ENCODE measurements at regions not wholly inside any gene's neighbourhood (a gene's known extent, or its start where the extent isn't known, plus 50 kb on each side); places are given as distances from the start of the nearest gene placed in this dataset.

- no peaks in the 10 kb centered on the region for H3K36me3 ChIP-seq (ENCODE audit: control insufficient read depth in 1 of 2, insufficient read depth in 2 of 2, low read length in 1 of 2)
- H3K4me1 ChIP-seq (ENCODE audit: control insufficient read depth in 1 of 2, insufficient read depth in 2 of 2, low read length in 2 of 2), result no peaks in the 10 kb centered on the region
- H3K9me3 ChIP-seq (ENCODE audit: control insufficient read depth, low read length), result no peaks in the 10 kb centered on the region
- intact Hi-C loops (cut with DNase I), result no loop called here
- 44 to 50% methylated on average over 9 of the region's 9 CpGs for WGBS, 2 donors
- ATAC-seq (ENCODE audit: low FRiP score) (no peak), DNase-seq (no peak)
- no peak overlapping the region for H3K4me3 ChIP-seq (ENCODE audit: low read length in 2 of 2)
- no peak overlapping the region for H3K27ac ChIP-seq (ENCODE audit: low read depth in 1 of 2, low read length in 2 of 2)
- H3K27me3 ChIP-seq (ENCODE audit: control insufficient read depth in 1 of 2, insufficient read depth in 2 of 2, low read length in 1 of 2), result no peaks in the 10 kb centered on the region
These were observed 326.5 kb upstream of the PROX1 start for GRCh38 chr1:213661302-213661701.

GRCh38 chr1:213666113-213666512 is 321.7 kb upstream of the PROX1 start:
- H3K27ac ChIP-seq (ENCODE audit: low read depth in 1 of 2, low read length in 2 of 2), result no peak overlapping the region
- ATAC-seq (ENCODE audit: low FRiP score) (no peak), DNase-seq (no peak)
- no peaks in the 10 kb centered on the region for H3K4me1 ChIP-seq (ENCODE audit: control insufficient read depth in 1 of 2, insufficient read depth in 2 of 2, low read length in 2 of 2)
- intact Hi-C loops (cut with DNase I), result no loop called here
- H3K9me3 ChIP-seq (ENCODE audit: control insufficient read depth, low read length), result no peaks in the 10 kb centered on the region
- H3K36me3 ChIP-seq (ENCODE audit: control insufficient read depth in 1 of 2, insufficient read depth in 2 of 2, low read length in 1 of 2), result no peaks in the 10 kb centered on the region
- no peak overlapping the region for H3K4me3 ChIP-seq (ENCODE audit: low read length in 2 of 2)
- 85 to 86% methylated on average over 2 of the region's 2 CpGs for WGBS, 2 donors
- no peaks in the 10 kb centered on the region for H3K27me3 ChIP-seq (ENCODE audit: control insufficient read depth in 1 of 2, insufficient read depth in 2 of 2, low read length in 1 of 2)

GRCh38 chr1:213666922-213667321 is 320.9 kb upstream of the PROX1 start:
- no peak for ATAC-seq (ENCODE audit: low FRiP score)
- 69 to 72% methylated on average over 3 of the region's 3 CpGs for WGBS, 2 donors

GRCh38 chr1:213669512-213669911 is 318.3 kb upstream of the PROX1 start:
- no peaks in the 10 kb centered on the region for H3K36me3 ChIP-seq (ENCODE audit: control insufficient read depth in 1 of 2, insufficient read depth in 2 of 2, low read length in 1 of 2)
- no peaks in the 10 kb centered on the region for H3K4me1 ChIP-seq (ENCODE audit: control insufficient read depth in 1 of 2, insufficient read depth in 2 of 2, low read length in 2 of 2)
- H3K27ac ChIP-seq (ENCODE audit: low read depth in 1 of 2, low read length in 2 of 2), result no peak overlapping the region
- H3K27me3 ChIP-seq (ENCODE audit: control insufficient read depth in 1 of 2, insufficient read depth in 2 of 2, low read length in 1 of 2), result no peaks in the 10 kb centered on the region
- H3K4me3 ChIP-seq (ENCODE audit: low read length in 2 of 2), result no peak overlapping the region
- 88 to 93% methylated on average over 7 of the region's 7 CpGs for WGBS, 2 donors
- intact Hi-C loops (cut with DNase I), result no loop called here
- ATAC-seq (ENCODE audit: low FRiP score) (no peak), DNase-seq (no peak)
- H3K9me3 ChIP-seq (ENCODE audit: control insufficient read depth, low read length), result no peaks in the 10 kb centered on the region

More at GRCh38 chr1:213666922-213667321, 320.9 kb upstream of the PROX1 start:
- Histone ChIP-seq H3K9me3 (ENCODE audit: control insufficient read depth, low read length) (no peaks in the 10 kb centered on the region), H3K27ac (ENCODE audit: low read depth in 1 of 2, low read length in 2 of 2) (no peak overlapping the region), H3K36me3 (ENCODE audit: control insufficient read depth in 1 of 2, insufficient read depth in 2 of 2, low read length in 1 of 2) (no peaks in the 10 kb centered on the region), H3K4me3 (ENCODE audit: low read length in 2 of 2) (no peak overlapping the region), H3K27me3 (ENCODE audit: control insufficient read depth in 1 of 2, insufficient read depth in 2 of 2, low read length in 1 of 2) (no peaks in the 10 kb centered on the region), H3K4me1 (ENCODE audit: control insufficient read depth in 1 of 2, insufficient read depth in 2 of 2, low read length in 2 of 2) (no peaks in the 10 kb centered on the region)
- no peak for DNase-seq
- intact Hi-C loops (cut with DNase I), result no loop called here

GRCh38 chr1:213669964-213670691 is 317.6 kb upstream of the PROX1 start:
- H3K9me3 ChIP-seq (ENCODE audit: control insufficient read depth, low read length), result no peaks in the 10 kb centered on the region
- H3K27ac ChIP-seq (ENCODE audit: low read depth in 1 of 2, low read length in 2 of 2), result no peak overlapping the region
- 34 to 49% methylated on average over 2 of the region's 2 CpGs for WGBS, 2 donors
- no peaks in the 10 kb centered on the region for H3K27me3 ChIP-seq (ENCODE audit: control insufficient read depth in 1 of 2, insufficient read depth in 2 of 2, low read length in 1 of 2)
- H3K4me1 ChIP-seq (ENCODE audit: control insufficient read depth in 1 of 2, insufficient read depth in 2 of 2, low read length in 2 of 2), result no peaks in the 10 kb centered on the region
- DNase-seq, result no peak
- no peak overlapping the region for H3K4me3 ChIP-seq (ENCODE audit: low read length in 2 of 2)
- intact Hi-C loops (cut with DNase I), result no loop called here
- H3K36me3 ChIP-seq (ENCODE audit: control insufficient read depth in 1 of 2, insufficient read depth in 2 of 2, low read length in 1 of 2), result no peaks in the 10 kb centered on the region
- ATAC-seq (ENCODE audit: low FRiP score), result no peak

DNA sequence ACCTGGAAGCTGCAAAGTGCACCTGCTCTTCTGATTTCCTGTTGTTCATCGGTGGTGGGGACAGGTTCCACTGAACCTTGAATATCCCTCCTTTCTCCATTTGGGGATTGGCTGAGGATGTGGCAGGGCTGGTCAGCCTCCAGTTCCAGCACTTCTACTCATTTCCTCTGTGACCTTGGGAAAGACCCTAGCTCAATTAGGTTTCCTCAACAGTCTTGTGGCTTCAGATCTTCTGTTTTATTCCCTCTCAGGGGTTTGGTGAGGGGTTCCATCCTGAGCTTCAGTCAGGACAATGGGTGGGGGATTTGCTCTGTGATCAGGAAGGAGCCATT is 317.1 kb upstream of the PROX1 start:
- no peak overlapping the region for H3K4me3 ChIP-seq (ENCODE audit: low read length in 2 of 2)
- intact Hi-C loops (cut with DNase I), result no loop called here
- DNase-seq, result no peak
- 39 to 53% methylated on average over 1 of the region's 1 CpG for WGBS, 2 donors
- no peaks in the 10 kb centered on the region for H3K4me1 ChIP-seq (ENCODE audit: control insufficient read depth in 1 of 2, insufficient read depth in 2 of 2, low read length in 2 of 2)
- H3K27ac ChIP-seq (ENCODE audit: low read depth in 1 of 2, low read length in 2 of 2), result no peak overlapping the region
- no peaks in the 10 kb centered on the region for H3K27me3 ChIP-seq (ENCODE audit: control insufficient read depth in 1 of 2, insufficient read depth in 2 of 2, low read length in 1 of 2)
- no peaks in the 10 kb centered on the region for H3K9me3 ChIP-seq (ENCODE audit: control insufficient read depth, low read length)
- ATAC-seq (ENCODE audit: low FRiP score), result no peak
- H3K36me3 ChIP-seq (ENCODE audit: control insufficient read depth in 1 of 2, insufficient read depth in 2 of 2, low read length in 1 of 2), result no peaks in the 10 kb centered on the region

DNA sequence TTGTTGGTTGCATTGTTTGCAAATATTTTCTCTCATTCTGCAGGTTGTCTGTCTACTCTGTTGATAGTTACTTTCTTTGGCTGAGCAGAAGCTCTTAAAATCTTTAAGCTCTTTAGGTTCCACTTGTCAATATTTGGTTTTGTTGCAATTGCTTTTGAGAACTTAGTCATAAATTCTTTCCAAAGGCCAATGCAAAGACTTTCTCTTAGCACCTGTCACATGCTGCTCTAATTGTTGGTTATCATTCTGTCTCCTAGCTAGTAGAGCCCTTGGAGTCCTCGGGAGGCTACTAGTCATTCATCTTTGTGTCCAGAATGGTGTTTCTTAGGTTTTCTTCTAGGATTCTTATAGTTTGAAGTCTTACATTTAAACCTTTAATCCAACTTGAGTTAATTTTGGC is 312.7 kb upstream of the PROX1 start:
- H3K27me3 ChIP-seq (ENCODE audit: control insufficient read depth in 1 of 2, insufficient read depth in 2 of 2, low read length in 1 of 2), result peaks cover 0 to 3% of the 10 kb centered on the region in 2 donors
- ATAC-seq (ENCODE audit: low FRiP score) (no peak), DNase-seq (no peak)
- H3K27ac ChIP-seq (ENCODE audit: low read depth in 1 of 2, low read length in 2 of 2), result no peak overlapping the region
- no peak overlapping the region for H3K4me3 ChIP-seq (ENCODE audit: low read length in 2 of 2)
- intact Hi-C loops (cut with DNase I), result no loop called here
- no peaks in the 10 kb centered on the region for H3K9me3 ChIP-seq (ENCODE audit: control insufficient read depth, low read length)
- H3K4me1 ChIP-seq (ENCODE audit: control insufficient read depth in 1 of 2, insufficient read depth in 2 of 2, low read length in 2 of 2), result no peaks in the 10 kb centered on the region
- WGBS, 2 donors, result 79 to 82% methylated on average over 1 of the region's 1 CpG
- H3K36me3 ChIP-seq (ENCODE audit: control insufficient read depth in 1 of 2, insufficient read depth in 2 of 2, low read length in 1 of 2), result no peaks in the 10 kb centered on the region

DNA sequence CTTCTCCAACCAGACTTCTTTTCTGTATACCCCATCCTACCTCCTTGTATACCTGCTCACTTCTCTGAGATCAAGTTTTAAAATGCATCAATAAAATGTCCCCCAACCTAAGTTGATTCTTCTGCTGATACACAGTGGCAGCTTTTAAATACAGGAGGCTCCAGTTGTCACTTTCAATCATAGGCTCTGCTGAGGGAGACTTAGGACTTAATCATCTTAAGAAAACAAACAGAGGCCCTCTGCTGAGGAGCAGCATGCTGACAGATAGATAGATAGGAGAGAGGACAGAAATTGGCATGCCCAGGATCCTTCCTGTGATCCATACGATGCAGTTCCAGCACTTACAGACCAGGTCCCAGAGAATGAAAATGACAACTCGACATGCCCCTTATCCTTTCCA is 311.0 kb upstream of the PROX1 start:
- no peak overlapping the region for H3K4me3 ChIP-seq (ENCODE audit: low read length in 2 of 2)
- WGBS, 2 donors, result 42 to 44% methylated on average over 2 of the region's 2 CpGs
- intact Hi-C loops (cut with DNase I), result no loop called here

DNA sequence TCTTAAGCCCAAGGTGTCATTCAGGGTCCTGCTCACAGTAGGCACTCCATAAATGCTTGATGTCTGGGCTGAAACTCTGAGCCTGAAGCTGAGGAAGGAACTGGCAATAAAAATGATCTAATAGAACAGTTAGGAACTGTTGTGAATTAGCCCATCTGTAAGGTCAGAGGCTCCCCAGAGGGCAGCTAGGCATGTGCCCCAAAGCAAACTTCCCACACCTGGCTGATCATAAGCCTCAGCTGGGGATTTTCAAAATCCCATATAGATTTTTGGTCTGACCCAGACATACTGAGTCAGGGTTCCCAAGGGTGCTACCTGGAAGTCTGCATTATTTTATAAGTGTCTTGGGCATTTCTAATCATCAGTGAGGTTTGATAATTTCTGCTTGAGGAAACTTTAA is 309.4 kb upstream of the PROX1 start:
- H3K36me3 ChIP-seq (ENCODE audit: control insufficient read depth in 1 of 2, insufficient read depth in 2 of 2, low read length in 1 of 2), result no peaks in the 10 kb centered on the region
- no peaks in the 10 kb centered on the region for H3K4me1 ChIP-seq (ENCODE audit: control insufficient read depth in 1 of 2, insufficient read depth in 2 of 2, low read length in 2 of 2)
- no peak for DNase-seq
- no peak for ATAC-seq (ENCODE audit: low FRiP score)
- H3K27me3 ChIP-seq (ENCODE audit: control insufficient read depth in 1 of 2, insufficient read depth in 2 of 2, low read length in 1 of 2), result peaks cover 0 to 3% of the 10 kb centered on the region in 2 donors
- H3K9me3 ChIP-seq (ENCODE audit: control insufficient read depth, low read length), result no peaks in the 10 kb centered on the region
- H3K27ac ChIP-seq (ENCODE audit: low read depth in 1 of 2, low read length in 2 of 2), result no peak overlapping the region
- intact Hi-C loops (cut with DNase I), result no loop called here
- no peak overlapping the region for H3K4me3 ChIP-seq (ENCODE audit: low read length in 2 of 2)

More for the DNA sequence above, 311.0 kb upstream of the PROX1 start:
- DNase-seq, result no peak
- Histone ChIP-seq H3K27ac (ENCODE audit: low read depth in 1 of 2, low read length in 2 of 2) (no peak overlapping the region), H3K9me3 (ENCODE audit: control insufficient read depth, low read length) (no peaks in the 10 kb centered on the region), H3K27me3 (ENCODE audit: control insufficient read depth in 1 of 2, insufficient read depth in 2 of 2, low read length in 1 of 2) (peaks cover 0 to 3% of the 10 kb centered on the region in 2 donors), H3K36me3 (ENCODE audit: control insufficient read depth in 1 of 2, insufficient read depth in 2 of 2, low read length in 1 of 2) (no peaks in the 10 kb centered on the region), H3K4me1 (ENCODE audit: control insufficient read depth in 1 of 2, insufficient read depth in 2 of 2, low read length in 2 of 2) (no peaks in the 10 kb centered on the region)
- no peak for ATAC-seq (ENCODE audit: low FRiP score)
